ENCODE measurements at regions not wholly inside any gene's neighbourhood (a gene's known extent, or its start where the extent isn't known, plus 50 kb on each side); places are given as distances from the start of the nearest gene placed in this dataset.

DNA sequence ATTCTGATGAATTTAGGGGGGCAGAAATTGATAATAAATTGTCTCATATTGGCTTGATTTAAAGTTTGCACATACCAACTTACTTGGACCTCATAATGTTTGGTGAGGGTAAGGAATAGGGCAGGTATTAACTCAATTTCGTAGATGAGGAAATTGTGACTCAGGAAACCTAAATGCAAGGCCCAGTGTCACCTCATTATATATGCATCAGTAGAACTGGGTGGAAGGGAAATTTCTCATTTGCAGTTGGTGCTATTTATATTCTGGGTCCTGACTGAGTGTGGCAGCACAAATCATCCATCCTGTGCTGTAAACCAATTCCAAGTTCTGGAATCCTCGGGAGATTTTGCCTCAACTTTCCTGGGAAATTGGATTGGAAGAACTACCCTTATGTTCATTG, 103.0 kb downstream of the SPATA31D1 start:
- no peak overlapping the region for H3K4me3 ChIP-seq (ENCODE audit: low read depth, low read length)
- CTCF ChIA-PET, result no interaction called here
- no peak for DNase-seq (ENCODE audit: low read depth, low spot score)
- POLR2A ChIA-PET, result interaction anchor here (0.5 kb wide), 1 partner anchor 87 kb away, joined by 4 read pairs; no protein-coding TSS in a partner anchor
- TF ChIP-seq CTCF (IDR thresholded peaks at IDR 0.05; ENCODE audit: insufficient read depth, low read length, missing control alignments), result no peak

GRCh38 chr9:82101475-82101874, 112.9 kb downstream of the SPATA31D1 start:
- no peak for TF ChIP-seq CTCF (IDR thresholded peaks at IDR 0.05; ENCODE audit: insufficient read depth, low read length, missing control alignments)
- no peak for DNase-seq (ENCODE audit: low read depth, low spot score)
- no peak overlapping the region for H3K4me3 ChIP-seq (ENCODE audit: low read depth, low read length)
- ChIA-PET CTCF (no interaction called here), POLR2A (no interaction called here)

DNA sequence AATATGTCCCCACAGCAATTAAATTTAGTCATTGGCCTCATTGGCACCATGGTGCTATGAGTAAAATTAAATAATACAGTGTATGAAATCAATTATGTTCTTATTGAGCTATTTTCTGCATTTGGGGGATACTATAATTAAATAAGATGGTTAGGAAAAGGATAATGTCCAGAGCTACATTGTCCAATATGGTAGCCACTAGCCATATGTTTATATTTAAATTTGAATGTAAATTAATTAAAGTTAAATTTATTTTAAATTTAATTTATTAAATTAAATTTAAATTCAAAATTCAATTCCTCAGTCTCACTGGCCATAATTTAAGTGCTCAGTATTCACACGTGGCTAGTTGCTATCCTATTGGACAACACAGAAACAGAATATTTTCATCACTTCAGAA, 115.7 kb downstream of the SPATA31D1 start:
- ChIA-PET POLR2A (no interaction called here), CTCF (interaction anchor here (1.1 kb wide), 1 partner anchor 502 kb away, joined by 6 read pairs; no protein-coding TSS in a partner anchor)
- no peak overlapping the region for H3K4me3 ChIP-seq (ENCODE audit: low read depth, low read length)
- no peak for DNase-seq (ENCODE audit: low read depth, low spot score)
- no peak for TF ChIP-seq CTCF (IDR thresholded peaks at IDR 0.05; ENCODE audit: insufficient read depth, low read length, missing control alignments)

DNA sequence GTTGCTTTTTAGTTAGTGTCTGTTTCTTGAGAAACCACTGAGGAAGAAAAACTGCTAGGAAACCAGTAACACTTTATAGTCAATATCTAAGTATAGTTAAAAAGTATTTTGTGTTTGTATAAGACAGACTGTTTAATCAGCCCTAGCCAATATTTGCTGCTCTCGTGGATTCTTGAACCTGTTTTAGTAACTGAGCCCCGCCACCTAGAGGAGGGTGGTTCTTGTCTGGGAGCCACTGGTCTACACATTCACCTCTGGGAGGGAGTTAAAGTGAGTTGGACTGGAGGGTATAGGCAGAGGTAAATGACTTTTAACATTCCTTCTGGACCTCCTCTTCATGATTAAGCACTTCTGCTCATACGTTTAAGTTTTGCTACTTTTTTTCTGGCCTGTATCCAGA, 117.2 kb downstream of the SPATA31D1 start:
- no peak for TF ChIP-seq CTCF (IDR thresholded peaks at IDR 0.05; ENCODE audit: insufficient read depth, low read length, missing control alignments)
- POLR2A ChIA-PET, result no interaction called here
- H3K4me3 ChIP-seq (ENCODE audit: low read depth, low read length), result no peak overlapping the region
- DNase-seq (ENCODE audit: low read depth, low spot score), result no peak
- CTCF ChIA-PET, result no interaction called here

DNA sequence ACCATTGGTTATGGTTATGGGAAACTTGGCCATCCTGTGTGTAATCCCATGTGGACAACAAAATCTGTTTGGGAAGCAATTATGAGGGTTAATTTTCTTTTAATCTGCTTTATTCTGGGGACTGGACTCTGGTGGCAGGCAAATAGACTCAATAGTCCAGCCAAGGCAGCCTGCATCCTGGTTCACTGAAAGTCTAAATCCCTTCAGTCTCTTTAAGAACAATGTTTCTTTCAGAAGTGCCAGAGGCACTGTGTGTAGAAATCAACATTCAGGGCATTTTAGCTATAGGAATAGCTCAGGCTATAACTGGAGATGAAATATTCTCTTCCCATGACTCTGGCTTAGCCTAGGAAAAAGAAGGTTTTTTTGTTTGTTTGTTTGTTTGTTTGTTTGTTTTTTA, 118.0 kb downstream of the SPATA31D1 start:
- ChIA-PET POLR2A (no interaction called here), CTCF (no interaction called here)
- no peak for DNase-seq (ENCODE audit: low read depth, low spot score)
- no peak overlapping the region for H3K4me3 ChIP-seq (ENCODE audit: low read depth, low read length)
- no peak for TF ChIP-seq CTCF (IDR thresholded peaks at IDR 0.05; ENCODE audit: insufficient read depth, low read length, missing control alignments)

- POLR2A ChIA-PET, result no interaction called here
- CTCF ChIA-PET, result no interaction called here
These were observed 119.9 kb downstream of the SPATA31D1 start for GRCh38 chr9:82108474-82108873.

More at GRCh38 chr9:82108474-82108873, 119.9 kb downstream of the SPATA31D1 start:
- no peak for DNase-seq (ENCODE audit: low read depth, low spot score)
- TF ChIP-seq CTCF (IDR thresholded peaks at IDR 0.05; ENCODE audit: insufficient read depth, low read length, missing control alignments), result no peak
- no peak overlapping the region for H3K4me3 ChIP-seq (ENCODE audit: low read depth, low read length)
